MM.1S (cell line): ENCODE measurements at regions not wholly inside any gene's neighbourhood (a gene's known extent, or its start where the extent isn't known, plus 50 kb on each side); places are given as distances from the start of the nearest gene placed in this dataset.

Experiments used
- CTCF ChIP-seq: fragments of 300-600 bp; sonication (generic); IDR thresholded peaks from 2 replicates; pipeline ENCODE4 v1.5.1; 2016; ENCODE audit warnings: antibody characterized with exemption, low read length, mixed read lengths
- EZH2 ChIP-seq: fragments of 300-600 bp; sonication (generic); optimal IDR thresholded peaks from 2 replicates; pipeline ENCODE3; 2017; ENCODE audit warnings: low read depth, mild to moderate bottlenecking, antibody characterized with exemption, low read length, mixed read lengths
- EZH2phosphoT487 ChIP-seq: fragments of 300-600 bp; sonication (generic); IDR thresholded peaks from 2 replicates; pipeline ENCODE4 v1.6.1; 2018; ENCODE audit warnings: antibody characterized with exemption, low read length

- TF ChIP-seq CTCF (no peak), EZH2 (no peak), EZH2phosphoT487 (no peak)
Measured at GRCh38 chr12:130109062-130109945, 53.0 kb upstream of the FZD10 start.
